ENCODE measurements at regions not wholly inside any gene's neighbourhood (a gene's known extent, or its start where the extent isn't known, plus 50 kb on each side); places are given as distances from the start of the nearest gene placed in this dataset.
A peak's percentile ranks its signal among the peaks of the same experiment; 100 is the strongest.

- H3K27ac Mint-ChIP-seq (ENCODE audit: unreplicated experiment): no peak overlapping the region
- no peaks in the 10 kb centered on the region for H3K36me3 Mint-ChIP-seq (ENCODE audit: low read depth, unreplicated experiment)
- no peak overlapping the region for H3K9ac ChIP-seq (ENCODE audit: low read length)
- DNase-seq (ENCODE audit: low read depth) (no peak), FAIRE-seq (no peak)
- no peaks in the 10 kb centered on the region for H3K9me3 Mint-ChIP-seq (ENCODE audit: unreplicated experiment)
- no peaks in the 10 kb centered on the region for H3K79me2 ChIP-seq (ENCODE audit: insufficient read depth, low read length)
- H3K27me3 Mint-ChIP-seq (ENCODE audit: low read depth, unreplicated experiment): no peaks in the 10 kb centered on the region
- H3K4me1 ChIP-seq (ENCODE audit: insufficient read depth, low read length): no peaks in the 10 kb centered on the region
- no peaks in the 10 kb centered on the region for H3K9me3 ChIP-seq (ENCODE audit: insufficient read depth, low read depth, low read length)
- no peaks in the 10 kb centered on the region for H3K27me3 ChIP-seq (ENCODE audit: insufficient read depth, low read length)
- H3K4me3 ChIP-seq (ENCODE audit: insufficient read depth, low read depth, low read length): no peak overlapping the region
- no peak overlapping the region for H3K27ac ChIP-seq (ENCODE audit: low read depth, low read length)
- no peak overlapping the region for H3K4me3 Mint-ChIP-seq (ENCODE audit: unreplicated experiment)
- H3K4me2 ChIP-seq (ENCODE audit: low read length): no peak overlapping the region
- no peaks in the 10 kb centered on the region for H3K4me1 Mint-ChIP-seq (ENCODE audit: low read depth, unreplicated experiment)
- no peak overlapping the region for H2AFZ ChIP-seq (ENCODE audit: low read depth, low read length)
- TF ChIP-seq EZH2 (IDR thresholded peaks at IDR 0.05; ENCODE audit: insufficient read depth, low read length): no peak
- no peaks in the 10 kb centered on the region for H4K20me1 ChIP-seq (ENCODE audit: insufficient read depth, low read length)
- no peaks in the 10 kb centered on the region for H3K36me3 ChIP-seq (ENCODE audit: insufficient read depth, low read length)
Measured at GRCh38 chr18:56505293-56505692, 133.1 kb downstream of the TXNL1 start.

DNA sequence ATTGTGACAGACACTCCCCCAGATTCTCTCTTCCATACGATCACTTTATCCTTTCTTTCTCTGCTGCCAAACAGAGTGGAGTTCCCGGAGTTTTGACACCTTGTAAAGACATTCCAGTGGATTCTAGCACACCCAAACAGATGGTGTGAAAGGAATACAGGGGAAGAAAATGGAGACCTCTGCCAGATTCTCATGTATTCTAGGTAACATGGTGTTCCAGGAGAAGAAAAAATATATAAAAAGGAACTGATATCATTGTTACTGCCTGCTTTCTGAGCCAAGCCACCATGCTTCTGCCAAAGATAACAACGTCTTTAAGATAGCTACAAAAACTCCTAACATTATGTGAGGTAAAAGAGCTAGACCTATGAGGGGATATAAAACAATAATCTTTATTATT is 136.5 kb downstream of the TXNL1 start:
- no peaks in the 10 kb centered on the region for H3K27me3 Mint-ChIP-seq (ENCODE audit: low read depth, unreplicated experiment)
- no peak overlapping the region for H3K4me3 Mint-ChIP-seq (ENCODE audit: unreplicated experiment)
- Histone ChIP-seq H3K27me3 (ENCODE audit: insufficient read depth, low read length) (no peaks in the 10 kb centered on the region), H3K79me2 (ENCODE audit: insufficient read depth, low read length) (no peaks in the 10 kb centered on the region), H3K36me3 (ENCODE audit: insufficient read depth, low read length) (no peaks in the 10 kb centered on the region), H2AFZ (ENCODE audit: low read depth, low read length) (no peak overlapping the region), H4K20me1 (ENCODE audit: insufficient read depth, low read length) (no peaks in the 10 kb centered on the region), H3K4me2 (ENCODE audit: low read length) (no peak overlapping the region), H3K4me3 (ENCODE audit: insufficient read depth, low read depth, low read length) (no peak overlapping the region), H3K27ac (ENCODE audit: low read depth, low read length) (no peak overlapping the region), H3K9ac (ENCODE audit: low read length) (no peak overlapping the region), H3K9me3 (ENCODE audit: insufficient read depth, low read depth, low read length) (no peaks in the 10 kb centered on the region), H3K4me1 (ENCODE audit: insufficient read depth, low read length) (no peaks in the 10 kb centered on the region)
- FAIRE-seq (no peak), DNase-seq (ENCODE audit: low read depth) (peak; percentile 65)
- no peaks in the 10 kb centered on the region for H3K9me3 Mint-ChIP-seq (ENCODE audit: unreplicated experiment)
- no peaks in the 10 kb centered on the region for H3K36me3 Mint-ChIP-seq (ENCODE audit: low read depth, unreplicated experiment)
- no peak for TF ChIP-seq EZH2 (IDR thresholded peaks at IDR 0.05; ENCODE audit: insufficient read depth, low read length)
- no peak for TF ChIP-seq CTCF (IDR thresholded peaks at IDR 0.05; ENCODE audit: insufficient read depth, low read depth, low read length)
- H3K27ac Mint-ChIP-seq (ENCODE audit: unreplicated experiment): no peak overlapping the region
- no peaks in the 10 kb centered on the region for H3K4me1 Mint-ChIP-seq (ENCODE audit: low read depth, unreplicated experiment)

DNA sequence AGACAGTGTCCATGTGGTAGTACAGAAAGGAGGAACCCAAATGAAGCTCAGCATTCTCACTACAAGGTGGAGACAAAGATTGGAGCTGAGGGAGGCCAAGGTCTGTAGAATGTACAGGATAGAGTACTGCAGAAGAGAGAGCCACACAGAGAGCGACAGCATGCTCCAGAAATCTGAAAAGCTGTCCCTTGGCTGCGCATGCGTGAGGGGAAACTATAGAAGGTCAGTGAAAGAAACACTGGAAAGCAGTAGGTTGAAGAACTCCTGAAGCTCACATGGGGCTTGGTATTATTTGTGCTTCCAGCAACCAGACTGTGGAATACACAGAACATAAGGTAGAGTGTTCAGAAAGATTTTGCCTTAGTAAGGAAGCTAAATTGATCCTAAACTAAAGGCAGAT is 142.5 kb downstream of the TXNL1 start:
- H3K9me3 ChIP-seq (ENCODE audit: insufficient read depth, low read depth, low read length): peaks cover 5% of the 10 kb centered on the region
- no peak overlapping the region for H3K27ac Mint-ChIP-seq (ENCODE audit: unreplicated experiment)
- no peak overlapping the region for H3K4me3 Mint-ChIP-seq (ENCODE audit: unreplicated experiment)
- no peak for TF ChIP-seq EZH2 (IDR thresholded peaks at IDR 0.05; ENCODE audit: insufficient read depth, low read length)
- no peak for TF ChIP-seq CTCF (IDR thresholded peaks at IDR 0.05; ENCODE audit: insufficient read depth, low read depth, low read length)
- H3K4me3 ChIP-seq (ENCODE audit: insufficient read depth, low read depth, low read length): no peak overlapping the region
- peaks cover 5% of the 10 kb centered on the region for H3K9me3 Mint-ChIP-seq (ENCODE audit: unreplicated experiment)
- H3K27me3 ChIP-seq (ENCODE audit: insufficient read depth, low read length): no peaks in the 10 kb centered on the region
- no peaks in the 10 kb centered on the region for H3K79me2 ChIP-seq (ENCODE audit: insufficient read depth, low read length)
- no peak overlapping the region for H3K4me2 ChIP-seq (ENCODE audit: low read length)
- H4K20me1 ChIP-seq (ENCODE audit: insufficient read depth, low read length): no peaks in the 10 kb centered on the region
- H3K4me1 Mint-ChIP-seq (ENCODE audit: low read depth, unreplicated experiment): peaks cover 7% of the 10 kb centered on the region
- H3K27me3 Mint-ChIP-seq (ENCODE audit: low read depth, unreplicated experiment): no peaks in the 10 kb centered on the region
- H3K36me3 Mint-ChIP-seq (ENCODE audit: low read depth, unreplicated experiment): peaks cover 2% of the 10 kb centered on the region
- H3K27ac ChIP-seq (ENCODE audit: low read depth, low read length): no peak overlapping the region
- H3K36me3 ChIP-seq (ENCODE audit: insufficient read depth, low read length): no peaks in the 10 kb centered on the region
- FAIRE-seq: no peak
- no peak overlapping the region for H2AFZ ChIP-seq (ENCODE audit: low read depth, low read length)
- H3K4me1 ChIP-seq (ENCODE audit: insufficient read depth, low read length): no peaks in the 10 kb centered on the region
- no peak for DNase-seq (ENCODE audit: low read depth)
- H3K9ac ChIP-seq (ENCODE audit: low read length): no peak overlapping the region
